T-helper 2 cell treated with Interferon-gamma antibody and Interleukin-4, amounts not matched to agents 100 ng/mL and 5 ng/mL, for 36 hours (primary cell): ENCODE measurements at regions not wholly inside any gene's neighbourhood (a gene's known extent, or its start where the extent isn't known, plus 50 kb on each side); places are given as distances from the start of the nearest gene placed in this dataset.
"Not testable (repeated sequence)": the region's sequence is repeated elsewhere in the genome, so short reads cannot be mapped to it uniquely, and the experiment has no call there.

Source experiments
- intact Hi-C: fragments of 100-400 bp; cut with micrococcal nuclease; formaldehyde crosslinking; loops from one replicate; pipeline ENCODE4 v1.15.1; 2023

DNA sequence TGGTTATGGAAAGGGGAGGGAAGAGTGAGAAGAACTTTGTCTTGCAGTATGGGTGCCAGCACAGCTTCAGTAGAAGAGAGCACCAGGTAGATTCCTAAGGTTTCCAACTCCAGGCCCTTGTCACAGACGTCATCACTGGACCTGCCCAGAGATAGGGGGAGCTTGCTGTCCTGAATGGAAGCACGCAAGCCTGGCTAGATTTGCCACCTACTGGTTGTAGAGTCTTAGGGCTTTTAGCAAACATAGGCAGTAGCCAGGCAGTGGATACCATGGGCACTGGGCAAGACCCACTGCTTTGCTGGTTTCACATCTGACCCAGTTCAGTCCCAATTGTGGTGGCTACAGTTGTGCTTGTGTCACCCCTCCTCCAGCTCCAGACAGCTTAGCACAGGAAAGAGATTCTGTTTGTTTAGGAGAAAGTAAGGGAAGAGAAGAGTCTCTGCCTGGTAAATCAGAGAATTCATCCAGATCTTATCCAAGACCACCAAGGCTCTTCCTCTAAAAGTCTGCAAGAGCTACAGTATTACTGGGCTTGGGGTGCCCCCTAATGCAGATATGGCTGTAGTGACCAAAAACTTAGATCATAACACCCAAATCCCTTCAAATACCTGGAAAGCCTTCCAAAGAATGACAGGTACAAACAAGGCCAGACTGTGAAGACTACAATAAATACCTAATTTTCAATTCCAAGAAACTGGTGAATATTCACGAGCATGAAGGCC is 158.9 kb downstream of the HINT1 start:
- intact Hi-C loops, result no loop called here

DNA sequence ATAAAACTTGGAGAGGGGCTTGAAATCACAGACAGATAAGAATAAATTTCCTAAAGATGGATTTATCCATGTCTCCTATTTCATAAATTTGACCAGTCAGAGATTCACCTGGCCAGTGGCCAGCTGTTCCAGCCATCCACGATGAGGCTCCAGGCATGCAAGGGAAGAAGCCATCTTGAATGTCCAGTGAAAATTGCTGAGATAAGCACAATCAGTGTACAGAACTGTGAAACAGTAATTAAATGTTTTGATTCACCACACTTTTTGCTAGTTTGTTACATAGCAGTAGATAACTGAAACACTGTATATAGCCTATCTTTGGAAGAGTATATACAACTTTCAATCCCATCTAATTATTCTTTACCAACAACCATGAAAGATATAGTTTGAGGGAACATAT is 163.5 kb downstream of the HINT1 start:
- intact Hi-C loops, result no loop called here

GRCh38 chr5:131000289-131000688 is 164.8 kb downstream of the HINT1 start:
- intact Hi-C loops, result no loop called here

DNA sequence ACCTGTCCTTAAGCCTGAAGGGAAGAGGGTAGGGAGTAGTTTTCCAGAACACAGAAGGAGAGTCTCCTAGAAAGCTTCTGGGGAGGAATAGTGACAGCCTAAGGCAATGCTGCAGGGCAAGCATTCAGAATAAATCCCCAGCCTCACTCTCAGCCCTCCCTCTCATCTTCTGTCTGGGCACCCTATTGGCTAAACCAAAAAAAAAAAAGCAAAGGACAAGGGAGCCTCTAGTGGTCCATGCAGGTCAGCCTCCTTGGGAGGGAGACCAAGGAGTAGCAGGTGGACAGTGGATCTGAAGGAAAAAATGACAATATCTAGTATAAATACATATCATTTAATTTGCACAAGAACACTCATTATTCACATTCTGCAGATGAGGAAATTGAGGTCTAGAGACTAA is 168.3 kb downstream of the HINT1 start:
- intact Hi-C loops, result not testable (repeated sequence)

DNA sequence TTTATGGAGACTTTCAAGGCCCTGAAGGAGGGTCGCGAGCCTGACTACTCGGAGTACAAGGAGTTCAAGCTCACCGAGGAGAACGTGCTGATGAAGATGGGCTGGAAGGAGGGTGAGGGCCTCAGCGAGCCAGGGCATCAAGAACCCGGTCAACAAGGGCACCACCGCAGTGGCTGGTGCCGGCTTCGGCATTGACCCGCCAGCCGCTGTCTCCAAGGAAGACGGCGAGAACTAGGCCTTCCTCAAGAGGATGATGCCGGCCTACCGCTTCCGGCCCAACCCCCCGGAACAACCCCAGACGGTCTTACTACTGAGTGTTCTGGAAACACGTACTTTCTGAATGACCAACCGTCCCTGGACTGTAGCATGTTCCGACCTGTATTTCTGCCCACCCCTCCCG is 169.2 kb downstream of the HINT1 start:
- intact Hi-C loops, result no loop called here

DNA sequence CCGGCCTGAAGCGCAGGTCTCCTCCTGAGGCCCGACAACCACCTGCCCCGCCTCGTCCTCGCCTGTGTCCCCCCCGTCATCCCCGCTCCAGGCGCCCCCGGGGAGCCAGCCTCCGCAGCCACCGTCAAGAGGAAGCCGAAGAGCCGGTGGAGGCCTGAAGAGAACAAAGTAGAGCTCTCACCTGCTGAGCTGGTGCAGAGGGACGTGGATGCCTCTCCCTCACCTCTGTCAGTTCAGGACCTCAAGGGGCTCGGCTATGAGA is 169.9 kb downstream of the HINT1 start:
- intact Hi-C loops, result no loop called here

- intact Hi-C loops, result no loop called here
These were observed 170.4 kb downstream of the HINT1 start for GRCh38 chr5:130994496-130995253.

GRCh38 chr5:130992621-130993020 is 172.4 kb downstream of the HINT1 start:
- intact Hi-C loops, result no loop called here

DNA sequence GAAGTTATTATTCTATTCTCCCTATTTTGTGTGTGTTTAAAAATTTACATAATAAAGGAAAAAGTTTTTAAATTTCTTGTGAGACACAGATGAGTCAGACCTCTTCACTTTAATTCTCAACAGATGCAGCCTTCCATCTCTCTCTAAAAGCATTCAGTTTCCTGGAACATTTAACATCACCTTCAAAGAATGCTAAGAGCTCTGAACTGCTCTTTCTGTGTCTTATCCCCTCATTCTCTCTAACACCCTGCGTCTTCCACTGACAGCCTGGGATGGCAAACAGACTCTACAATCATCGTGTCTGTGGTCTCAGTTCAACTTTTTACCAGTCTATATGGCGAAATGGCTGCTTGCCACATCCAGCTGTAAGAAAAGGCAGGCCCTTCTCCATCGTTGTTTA is 173.0 kb downstream of the HINT1 start:
- intact Hi-C loops, result no loop called here

DNA sequence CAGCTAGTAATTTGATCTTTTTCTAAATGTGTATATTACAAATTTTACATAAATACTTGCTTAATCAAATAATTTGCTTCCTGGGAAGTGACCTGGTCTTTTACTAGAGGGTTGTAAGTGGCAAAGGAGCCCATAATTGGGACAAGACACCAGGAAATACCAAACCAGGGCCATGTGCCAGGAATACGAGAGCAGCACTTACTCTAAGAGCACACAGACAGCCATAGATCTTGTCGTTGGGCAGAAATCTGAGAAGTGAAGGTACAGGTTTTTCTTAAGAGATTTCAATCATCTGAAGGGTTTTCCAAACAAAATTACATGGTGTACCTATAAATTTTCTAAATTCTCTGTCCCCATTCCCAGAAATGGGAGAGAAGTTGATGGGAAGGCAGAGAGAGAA is 179.3 kb downstream of the HINT1 start:
- intact Hi-C loops, result no loop called here

GRCh38 chr5:130981663-130982062 is 183.4 kb downstream of the HINT1 start:
- intact Hi-C loops, result no loop called here

GRCh38 chr5:130978475-130978874 is 186.6 kb downstream of the HINT1 start:
- intact Hi-C loops, result no loop called here

DNA sequence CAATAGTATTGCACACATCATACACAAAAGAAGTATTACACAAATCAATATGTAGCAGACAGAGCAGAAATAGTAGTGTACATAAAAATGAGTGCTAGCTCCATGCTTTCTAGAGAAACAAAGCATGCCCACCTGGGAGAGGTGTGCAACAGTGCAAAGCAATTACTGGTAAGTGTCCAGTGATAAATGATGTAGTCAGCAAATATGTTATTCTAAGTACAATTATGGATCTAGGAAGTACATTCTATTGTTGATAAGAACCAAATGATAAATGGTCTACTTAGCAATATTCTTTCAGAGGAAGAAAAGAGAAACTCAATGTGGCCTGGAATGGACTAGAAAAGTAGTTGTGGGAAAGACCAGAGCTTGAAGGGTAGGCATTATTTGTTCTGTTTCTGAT is 188.6 kb downstream of the HINT1 start:
- intact Hi-C loops, result no loop called here

DNA sequence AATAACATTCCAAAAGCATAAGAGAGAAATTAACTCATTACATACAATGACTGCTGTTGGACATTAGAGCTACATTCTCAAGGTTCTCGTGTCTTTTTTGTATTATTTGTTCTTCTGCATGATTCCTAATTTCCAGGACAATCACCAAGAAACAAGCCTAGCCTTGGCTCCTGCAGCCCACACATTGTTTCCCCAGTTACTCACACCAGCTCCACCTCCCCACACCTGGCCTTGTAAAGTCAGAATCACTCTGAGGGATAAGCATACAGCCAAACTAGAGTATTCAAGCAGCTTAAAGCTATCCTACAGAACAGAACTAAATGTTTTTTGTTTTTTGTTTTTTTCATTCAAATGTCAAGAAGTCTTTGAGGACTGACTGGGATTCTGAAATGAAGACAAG is 189.2 kb downstream of the HINT1 start:
- intact Hi-C loops, result no loop called here

GRCh38 chr5:130975299-130975698 is 189.8 kb downstream of the HINT1 start:
- intact Hi-C loops, result no loop called here

GRCh38 chr5:130974021-130974683 is 190.9 kb downstream of the HINT1 start:
- intact Hi-C loops, result no loop called here

DNA sequence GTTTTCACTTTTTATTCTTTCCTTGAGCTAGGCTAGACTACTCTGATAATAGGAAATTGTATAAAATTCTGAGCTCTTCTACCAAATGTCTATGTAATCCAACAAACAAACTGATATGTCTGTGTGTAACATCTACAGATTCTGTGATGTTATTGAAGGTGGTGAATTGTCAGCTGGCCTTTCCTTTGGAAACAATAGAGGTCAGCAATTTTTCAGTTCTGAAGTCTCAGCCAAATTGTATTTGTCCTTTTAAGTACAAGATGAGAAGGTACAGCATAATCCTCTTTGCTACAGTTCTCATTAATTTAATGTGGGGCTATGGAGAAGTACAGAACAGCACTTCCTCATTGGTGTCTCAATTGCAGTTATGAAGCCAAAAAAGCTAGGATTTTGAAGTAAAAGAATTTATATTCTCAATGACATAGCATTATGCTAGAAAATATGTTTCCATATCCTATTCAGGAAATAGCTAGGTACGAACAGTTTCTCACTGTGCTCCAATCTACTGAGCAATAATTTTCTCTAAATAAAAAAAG is 198.0 kb downstream of the HINT1 start:
- intact Hi-C loops, result no loop called here

DNA sequence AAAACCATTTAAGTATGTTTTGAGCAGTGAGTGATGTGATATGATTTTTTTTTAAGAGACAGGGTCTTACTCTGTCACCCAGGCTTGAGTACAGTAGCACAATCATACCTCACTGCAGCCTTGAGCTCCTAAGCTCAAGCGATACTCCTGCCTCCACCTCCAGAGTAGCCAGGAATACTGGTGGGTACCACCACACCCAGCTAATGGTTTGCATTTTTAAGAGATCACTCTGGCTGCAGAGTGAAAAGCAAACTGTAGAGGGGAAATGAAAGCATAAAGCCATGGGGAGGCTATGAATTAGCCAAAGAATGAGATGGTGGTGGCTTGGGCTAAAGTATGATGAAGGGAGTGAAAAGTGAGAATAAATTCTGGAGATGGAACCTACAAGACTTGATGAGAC is 199.1 kb downstream of the HINT1 start:
- intact Hi-C loops, result no loop called here

DNA sequence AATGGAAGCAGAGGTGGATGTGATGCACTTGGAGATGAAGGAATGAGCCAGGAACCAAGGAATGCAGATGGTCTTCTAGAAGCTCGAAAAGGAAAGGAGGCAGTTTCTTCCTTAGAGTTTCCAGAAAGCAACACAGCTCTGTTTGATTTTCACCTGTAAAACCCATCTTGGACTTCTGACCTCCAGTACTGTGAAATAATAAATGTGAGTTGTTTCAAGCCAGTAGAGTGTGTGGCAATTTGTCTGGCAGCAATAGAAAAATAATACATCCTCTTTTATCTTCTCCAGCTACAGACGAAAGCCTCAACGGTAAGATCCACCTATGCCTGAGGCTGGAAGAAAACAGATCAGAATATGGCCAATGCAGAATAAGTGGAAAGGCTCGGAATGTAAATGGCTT is 199.7 kb downstream of the HINT1 start:
- intact Hi-C loops, result no loop called here

GRCh38 chr5:130964231-130965202 is 200.5 kb downstream of the HINT1 start:
- intact Hi-C loops, result no loop called here

GRCh38 chr5:130963798-130964197 is 201.3 kb downstream of the HINT1 start:
- intact Hi-C loops, result no loop called here
